IMR-90 (cell line): ENCODE measurements at regions not wholly inside any gene's neighbourhood (a gene's known extent, or its start where the extent isn't known, plus 50 kb on each side); places are given as distances from the start of the nearest gene placed in this dataset.
"Not testable (repeated sequence)": the region's sequence is repeated elsewhere in the genome, so short reads cannot be mapped to it uniquely, and the experiment has no call there.

Experiments
- ATAC-seq: fragments of 200-7000 bp; cut with Tn5 transposase; 2 replicates; pipeline ENCODE4 v1.9.1; 2020; ENCODE audit warnings: low read depth, mild to moderate bottlenecking, moderate library complexity
- BruUV-seq: library from RNA; stranded (reverse); fragments of 400-500 nt; replicated peaks from 2 replicates; lab custom pipeline; 2021; lab: Mats Ljungman, UMichigan
- CTCF ChIA-PET: fragments of 300-600 bp; formaldehyde crosslinking; extraction: SDS; loops from one replicate; lab custom pipeline; 2021; ENCODE audit warnings: antibody characterized with exemption; lab: Yijun Ruan, JAX
- POLR2A ChIA-PET: fragments of 300-600 bp; sonication (Branson Sonifier 250); formaldehyde crosslinking; loops from one replicate; lab custom pipeline; 2022; ENCODE audit warnings: antibody characterized with exemption; ENCODE audit not compliant: unreplicated experiment; lab: Charles Lee
- DNase-seq: peaks from one replicate; pipeline ENCODE4 v3.0.0; 2013
- H2AFZ ChIP-seq: replicated peaks from 2 replicates; pipeline ENCODE3; 2013; ENCODE audit warnings: low read length, mild to moderate bottlenecking; ENCODE audit not compliant: poor library complexity
- H2AK5ac ChIP-seq: 2 replicates; pipeline ENCODE4 v1.6.1; 2013; ENCODE audit warnings: low read depth, low read length, inconsistent platforms
- H2AK9ac ChIP-seq: replicated peaks from 2 replicates; pipeline ENCODE3; 2013; ENCODE audit warnings: mild to moderate bottlenecking, low read depth, low read length, moderate library complexity; ENCODE audit not compliant: poor library complexity
- H2BK120ac ChIP-seq: 2 replicates; pipeline ENCODE4 v1.6.1; 2013; ENCODE audit warnings: low read depth, low read length, inconsistent platforms
- H2BK15ac ChIP-seq: 3 replicates; pipeline ENCODE4 v1.6.1; 2013; ENCODE audit warnings: low read depth, low read length, inconsistent platforms
- H2BK20ac ChIP-seq: 2 replicates; pipeline ENCODE4 v1.6.1; 2013; ENCODE audit warnings: low read depth, mild to moderate bottlenecking, inconsistent platforms, low read length, moderate library complexity
- H2BK5ac ChIP-seq: 2 replicates; pipeline ENCODE4 v1.6.1; 2013; ENCODE audit warnings: mild to moderate bottlenecking, low read depth, low read length, inconsistent platforms; ENCODE audit not compliant: poor library complexity, severe bottlenecking
- H3K14ac ChIP-seq: replicated peaks from 2 replicates; pipeline ENCODE4 v1.6.1; 2013; ENCODE audit warnings: low read depth, low read length, inconsistent platforms
- H3K18ac ChIP-seq: 2 replicates; pipeline ENCODE4 v1.6.1; 2013; ENCODE audit warnings: low read depth, low read length, control low read depth
- H3K23ac ChIP-seq: 2 replicates; pipeline ENCODE4 v1.6.1; 2013; ENCODE audit warnings: low read depth, low read length, inconsistent platforms
- H3K27ac ChIP-seq: 2 replicates; pipeline ENCODE4 v1.5.1; 2013; ENCODE audit warnings: mild to moderate bottlenecking, control low read depth, low read length; ENCODE audit not compliant: insufficient read depth
- H3K27me3 ChIP-seq: 2 replicates; pipeline ENCODE4 v1.6.1; 2013; ENCODE audit warnings: low read length; ENCODE audit not compliant: control insufficient read depth, insufficient read depth
- H3K36me3 ChIP-seq: 2 replicates; pipeline ENCODE4 v1.6.1; 2013; ENCODE audit warnings: low read length, mixed read lengths; ENCODE audit not compliant: control insufficient read depth, insufficient read depth
- H3K4ac ChIP-seq: 2 replicates; pipeline ENCODE4 v1.6.1; 2013; ENCODE audit warnings: low read depth, low read length, inconsistent platforms
- H3K4me1 ChIP-seq: 2 replicates; pipeline ENCODE4 v1.6.1; 2013; ENCODE audit warnings: low read length, mixed read lengths; ENCODE audit not compliant: control insufficient read depth, insufficient read depth
- H3K4me2 ChIP-seq: 2 replicates; pipeline ENCODE4 v1.6.1; 2013; ENCODE audit warnings: low read depth, mild to moderate bottlenecking, control low read depth, low read length, moderate library complexity
- H3K4me3 ChIP-seq: 2 replicates; pipeline ENCODE4 v1.5.1; 2013; ENCODE audit warnings: low read depth, mild to moderate bottlenecking, control low read depth, low read length, moderate library complexity; ENCODE audit not compliant: insufficient read depth
- H3K56ac ChIP-seq: 2 replicates; pipeline ENCODE4 v1.6.1; 2013; ENCODE audit warnings: low read length, inconsistent platforms; ENCODE audit not compliant: insufficient read depth; ENCODE audit errors: extremely low read depth
- H3K79me1 ChIP-seq, 2 experiments: 2 replicates each; pipeline ENCODE4 v1.6.1; 2013; ENCODE audit warnings: low read length in 2 of 2, inconsistent platforms in 1 of 2, low read depth in 1 of 2
- H3K9ac ChIP-seq: 2 replicates; pipeline ENCODE4 v1.6.1; 2013; ENCODE audit warnings: low read depth, low read length, control low read depth
- H3K9me1 ChIP-seq: 2 replicates; pipeline ENCODE4 v1.6.1; 2013; ENCODE audit warnings: low read length, inconsistent platforms; ENCODE audit not compliant: insufficient read depth
- H3K9me3 ChIP-seq: 2 replicates; pipeline ENCODE4 v1.6.1; 2013; ENCODE audit warnings: low read length; ENCODE audit not compliant: control insufficient read depth, insufficient read depth
- H4K20me1 ChIP-seq: 2 replicates; pipeline ENCODE4 v1.6.1; 2013; ENCODE audit warnings: low read length, inconsistent platforms; ENCODE audit not compliant: insufficient read depth
- H4K5ac ChIP-seq: 2 replicates; pipeline ENCODE4 v1.6.1; 2013; ENCODE audit warnings: mild to moderate bottlenecking, low read depth, low read length, control low read depth
- H4K8ac ChIP-seq, 2 experiments: 2 replicates each; pipeline ENCODE4 v1.6.1; 2013; ENCODE audit warnings: low read depth in 2 of 2, low read length in 2 of 2, control low read depth in 1 of 2, inconsistent platforms in 1 of 2
- H4K91ac ChIP-seq: 2 replicates; pipeline ENCODE4 v1.6.1; 2013; ENCODE audit warnings: low read depth, low read length, inconsistent platforms; ENCODE audit not compliant: insufficient read depth
- WGBS, 2 experiments: methylation state at CpG; one replicate each; pipeline versions ENCODE4 v1.1.5 to v1.1.7; 2013; ENCODE audit warnings: missing lambda C conversion rate in 2 of 2; ENCODE audit not compliant: insufficient read length in 1 of 2; ENCODE audit errors: extremely low coverage in 2 of 2; 5-methylcytosine and 5-hydroxymethylcytosine counted together
- dilution Hi-C: fragments of 300-500 bp; cut with HindIII; formaldehyde crosslinking; loops from one replicate; pipeline ENCODE4 v1.14.3; 2018; ENCODE audit warnings: low sequenced_read_pairs; ENCODE audit not compliant: unreplicated experiment
- in situ Hi-C: fragments of 300-500 bp; cut with MboI; formaldehyde crosslinking; loops from 3 replicates; pipeline ENCODE4 v1.14.3; 2019; ENCODE audit warnings: low sequenced_read_pairs, inconsistent platforms, mixed read lengths
- intact Hi-C: fragments of 100-400 bp; cut with micrococcal nuclease; formaldehyde crosslinking; loops from 2 replicates; pipeline ENCODE4 v1.10.0; 2022

DNA sequence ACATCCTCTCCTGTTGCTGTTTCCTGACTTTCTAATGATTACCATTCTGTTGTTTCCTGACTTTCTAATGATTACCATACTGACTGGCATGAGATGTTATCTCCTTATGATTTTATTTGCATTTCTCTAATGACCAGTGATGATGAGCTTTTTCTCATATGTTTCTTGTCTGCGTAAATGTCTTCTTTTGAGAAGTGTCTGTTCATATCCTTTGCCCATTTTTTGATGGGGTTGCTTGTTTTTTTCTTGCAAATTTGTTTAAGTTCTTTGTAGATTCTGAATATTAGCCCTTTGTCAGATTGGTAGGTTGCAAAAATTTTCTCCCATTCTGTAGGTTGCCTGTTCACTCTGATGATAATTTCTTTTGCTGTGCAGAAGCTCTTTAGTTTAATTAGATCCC, 1216.5 kb downstream of the BRINP3 start:
- H3K4me3 ChIP-seq, H2BK5ac ChIP-seq, in situ Hi-C loops, H3K27me3 ChIP-seq, H3K9me1 ChIP-seq, H2AK5ac ChIP-seq, DNase-seq, H3K79me1 ChIP-seq, CTCF ChIA-PET, H3K4ac ChIP-seq, H2AK9ac ChIP-seq, H2BK15ac ChIP-seq, H4K5ac ChIP-seq, H3K14ac ChIP-seq, H4K8ac ChIP-seq, POLR2A ChIA-PET, H2AFZ ChIP-seq, intact Hi-C loops, H3K9me3 ChIP-seq, H3K4me1 ChIP-seq, H3K23ac ChIP-seq, H3K18ac ChIP-seq, H2BK120ac ChIP-seq, ATAC-seq, H2BK20ac ChIP-seq, H3K56ac ChIP-seq, H3K36me3 ChIP-seq, H4K20me1 ChIP-seq, H4K91ac ChIP-seq, BruUV-seq, H3K4me2 ChIP-seq, dilution Hi-C loops, H3K9ac ChIP-seq, H3K27ac ChIP-seq: not testable (repeated sequence)
- WGBS, 2 experiments = no CpG with 5 or more reads among the region's 1 CpG
